SJSA1 (cell line): ENCODE measurements at regions not wholly inside any gene's neighbourhood (a gene's known extent, or its start where the extent isn't known, plus 50 kb on each side); places are given as distances from the start of the nearest gene placed in this dataset.
"Not testable (repeated sequence)": the region's sequence is repeated elsewhere in the genome, so short reads cannot be mapped to it uniquely, and the experiment has no call there.

Experiments
- DNase-seq, 2 experiments: peaks; one replicate each; pipeline ENCODE4 v3.0.0-alpha.2; 2015 to 2020; ENCODE audit warnings: low spot score in 2 of 2, low read depth in 1 of 2
- H3K27ac ChIP-seq: fragments of 250-450 bp; sonication (Bioruptor Pico); 2 replicates; pipeline ENCODE4 v1.5.1; 2020; ENCODE audit warnings: mild to moderate bottlenecking, moderate library complexity
- H3K27me3 ChIP-seq: fragments of 250-450 bp; sonication (Bioruptor Pico); replicated peaks from 2 replicates; pipeline ENCODE4 v1.5.1; 2020; ENCODE audit warnings: mild to moderate bottlenecking, moderate library complexity
- H3K36me3 ChIP-seq: fragments of 250-450 bp; sonication (Bioruptor Pico); 2 replicates; pipeline ENCODE4 v1.5.1; 2020; ENCODE audit warnings: mild to moderate bottlenecking
- H3K4me1 ChIP-seq: fragments of 250-450 bp; sonication (Bioruptor Pico); replicated peaks from 2 replicates; pipeline ENCODE4 v1.6.1; 2021; ENCODE audit warnings: mild to moderate bottlenecking
- H3K4me3 ChIP-seq: fragments of 250-450 bp; sonication (Bioruptor Pico); 2 replicates; pipeline ENCODE4 v1.5.1; 2020; ENCODE audit warnings: mild to moderate bottlenecking
- H3K9me3 ChIP-seq: fragments of 250-450 bp; sonication (Bioruptor Pico); replicated peaks from 2 replicates; pipeline ENCODE4 v1.5.1; 2020; ENCODE audit warnings: mild to moderate bottlenecking

DNA sequence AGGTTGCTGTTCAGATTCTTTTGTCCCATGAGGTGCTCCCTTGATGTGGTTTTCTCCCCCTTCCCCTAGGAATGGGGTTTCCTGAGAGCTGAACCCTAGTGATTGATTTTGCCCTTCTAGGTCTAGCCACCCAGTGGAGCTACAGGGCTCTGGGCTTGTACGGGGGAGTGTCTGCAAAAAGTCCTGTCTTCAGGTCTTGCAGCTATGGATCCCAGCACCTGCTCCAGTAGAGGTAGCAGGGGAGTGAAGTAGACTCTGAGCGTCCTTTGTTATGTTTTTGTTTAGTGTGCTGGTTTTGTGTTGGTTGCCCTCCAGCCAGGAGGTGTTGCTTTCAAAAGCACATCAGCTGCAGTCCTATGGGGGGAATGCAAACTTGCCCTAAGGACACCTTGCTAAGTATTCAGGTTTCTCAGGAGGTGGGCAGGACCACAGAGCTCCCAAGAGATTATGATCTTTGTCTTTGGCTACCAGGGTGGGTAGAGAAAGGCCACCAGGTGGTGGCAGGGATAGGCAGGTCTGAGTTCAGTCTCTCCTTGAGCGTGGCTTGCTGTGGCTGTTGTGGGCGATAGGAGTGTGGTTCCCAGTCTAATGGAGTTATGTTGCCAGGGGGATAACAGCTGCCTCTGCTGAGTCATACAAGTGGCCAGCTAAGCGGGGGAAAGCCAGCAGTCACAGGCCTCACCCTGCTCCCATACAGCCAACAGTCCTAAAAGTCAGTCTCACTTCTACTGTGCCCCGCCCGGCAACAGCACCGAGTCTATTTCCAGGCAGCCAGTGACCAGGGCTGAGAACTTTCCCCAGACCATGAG, 92.4 kb upstream of the JCAD start:
- DNase-seq: peak; percentile 56 to 77
- Histone ChIP-seq H3K27me3 (no peaks in the 10 kb centered on the region), H3K4me1 (peaks cover 9% of the 10 kb centered on the region), H3K27ac (peak overlapping the region; percentile 51), H3K4me3 (no peak overlapping the region), H3K9me3 (no peaks in the 10 kb centered on the region), H3K36me3 (no peaks in the 10 kb centered on the region)

DNA sequence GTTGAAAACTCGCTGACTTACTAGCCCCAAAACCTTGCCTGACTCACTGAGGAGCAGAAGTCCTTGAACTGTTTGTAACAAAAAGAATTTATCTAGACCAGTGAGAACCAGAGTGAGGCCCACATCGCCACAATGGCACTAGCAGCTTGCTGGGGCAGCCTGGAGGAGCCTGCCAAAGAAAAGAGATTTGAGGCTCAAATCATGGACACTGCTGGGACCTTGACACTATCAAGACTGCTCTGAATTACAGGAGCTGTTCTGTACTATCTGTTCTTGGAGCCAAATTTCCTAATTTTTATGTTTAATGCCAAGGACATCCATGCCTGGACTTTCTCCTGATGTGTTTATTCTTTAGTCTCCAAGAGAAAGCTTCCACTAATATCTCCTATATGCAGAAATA, 82.0 kb upstream of the JCAD start:
- Histone ChIP-seq H3K36me3 (no peaks in the 10 kb centered on the region), H3K4me1 (no peaks in the 10 kb centered on the region), H3K4me3 (no peak overlapping the region), H3K27ac (no peak overlapping the region), H3K27me3 (no peaks in the 10 kb centered on the region), H3K9me3 (no peaks in the 10 kb centered on the region)
- DNase-seq: no peak

DNA sequence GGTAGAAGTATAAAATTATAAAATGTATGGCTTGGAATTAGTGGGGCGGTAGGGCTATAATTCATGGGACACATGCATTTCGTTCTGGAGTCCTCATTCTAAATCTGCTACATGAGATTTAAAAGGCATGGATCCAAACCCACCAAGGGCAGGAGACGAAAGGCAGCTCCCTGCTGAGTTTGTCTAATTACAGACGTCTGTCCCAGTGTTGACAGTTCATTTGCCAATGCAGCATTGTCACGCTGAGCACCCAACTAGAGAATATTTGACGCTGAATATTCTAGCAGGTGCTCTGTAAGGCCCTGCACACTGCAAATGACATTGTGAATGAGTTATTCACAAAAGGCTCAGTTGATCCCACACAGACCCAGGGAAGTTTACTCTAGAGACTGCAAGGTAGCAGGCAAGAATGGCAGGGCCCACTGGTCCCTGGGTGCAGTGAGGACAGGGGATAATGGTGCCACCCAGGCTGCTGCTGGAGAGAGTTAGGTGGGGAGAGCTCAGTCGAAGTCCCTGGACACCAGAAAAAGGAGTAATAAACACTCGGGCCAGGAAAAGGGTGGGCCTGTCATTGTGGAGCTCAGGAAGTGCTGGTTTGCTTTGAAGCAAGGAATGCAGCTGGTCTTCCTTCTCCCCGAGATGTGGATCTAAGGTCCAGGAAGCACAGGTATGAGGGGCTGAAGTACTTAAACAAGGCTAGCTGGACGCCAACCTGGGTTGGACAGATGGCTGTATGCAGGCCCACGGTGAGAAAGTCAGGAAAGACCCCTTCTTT, 75.0 kb upstream of the JCAD start:
- Histone ChIP-seq H3K4me1 (no peaks in the 10 kb centered on the region), H3K4me3 (no peak overlapping the region), H3K36me3 (no peaks in the 10 kb centered on the region), H3K27me3 (no peaks in the 10 kb centered on the region), H3K9me3 (no peaks in the 10 kb centered on the region), H3K27ac (no peak overlapping the region)
- no peak for DNase-seq

DNA sequence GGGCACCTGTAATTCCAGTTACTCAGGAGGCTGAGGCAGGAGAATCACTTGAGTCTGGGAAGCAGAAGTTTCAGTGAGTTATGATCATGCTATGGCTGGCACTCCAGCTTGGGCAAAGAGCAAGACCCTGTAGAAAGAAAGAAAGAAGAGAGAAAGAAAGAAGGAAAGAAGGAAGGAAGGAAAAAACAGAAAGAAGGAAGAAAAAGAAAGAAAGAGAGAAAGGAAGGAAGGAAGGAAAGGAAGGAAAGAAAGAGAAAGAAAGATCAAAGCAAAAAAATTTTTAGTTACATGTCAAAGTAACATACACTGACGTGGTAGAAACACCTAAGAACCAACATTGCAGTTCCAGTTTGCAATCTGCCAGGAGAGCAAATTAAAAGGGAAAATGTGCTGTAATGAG, 73.8 kb upstream of the JCAD start:
- Histone ChIP-seq H3K36me3 (no peaks in the 10 kb centered on the region), H3K27me3 (no peaks in the 10 kb centered on the region), H3K4me3 (no peak overlapping the region), H3K4me1 (no peaks in the 10 kb centered on the region), H3K27ac (no peak overlapping the region), H3K9me3 (no peaks in the 10 kb centered on the region)
- DNase-seq: no peak

DNA sequence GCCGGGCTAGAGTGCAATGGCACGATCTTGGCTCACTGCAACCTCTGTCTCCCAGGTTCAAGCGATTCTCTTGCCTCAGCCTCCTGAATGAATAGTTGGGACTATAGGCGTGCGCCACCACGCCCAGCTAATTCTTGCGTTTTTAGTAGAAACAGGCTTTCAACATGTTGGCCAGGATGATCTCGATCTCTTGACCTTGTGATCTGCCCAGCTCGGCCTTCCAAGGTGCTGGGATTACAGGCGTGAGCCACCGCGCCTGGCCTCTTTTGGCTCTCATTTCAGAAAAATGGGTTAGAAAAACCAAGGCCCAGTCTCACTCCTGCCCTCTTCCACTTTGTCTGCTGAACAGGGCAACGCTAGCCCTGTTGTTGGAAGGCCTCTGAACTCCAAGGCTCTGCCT, 72.0 kb upstream of the JCAD start:
- not testable (repeated sequence) for H3K27me3 ChIP-seq, H3K9me3 ChIP-seq, DNase-seq, H3K4me3 ChIP-seq, H3K27ac ChIP-seq, H3K4me1 ChIP-seq, H3K36me3 ChIP-seq

DNA sequence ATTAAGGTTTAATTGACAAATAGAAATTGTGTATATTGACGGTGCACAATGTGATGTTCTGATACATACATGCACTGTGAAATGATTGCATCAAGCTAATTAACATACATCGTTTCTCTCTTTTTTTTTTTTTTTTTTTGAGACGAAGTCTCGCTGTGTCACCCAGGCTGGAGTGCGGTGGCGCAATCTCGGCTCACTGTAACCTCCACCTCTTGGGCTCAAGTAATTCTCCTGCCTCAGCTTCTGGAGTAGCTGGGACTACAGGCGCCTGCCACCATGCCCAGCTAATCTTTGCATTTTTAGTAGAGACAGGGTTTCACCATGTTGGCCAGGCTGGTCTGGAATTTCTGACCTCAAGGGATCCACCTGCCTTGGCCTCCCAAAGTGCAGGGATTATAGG, 69.9 kb upstream of the JCAD start:
- DNase-seq, H3K4me3 ChIP-seq, H3K27me3 ChIP-seq: not testable (repeated sequence)

DNA sequence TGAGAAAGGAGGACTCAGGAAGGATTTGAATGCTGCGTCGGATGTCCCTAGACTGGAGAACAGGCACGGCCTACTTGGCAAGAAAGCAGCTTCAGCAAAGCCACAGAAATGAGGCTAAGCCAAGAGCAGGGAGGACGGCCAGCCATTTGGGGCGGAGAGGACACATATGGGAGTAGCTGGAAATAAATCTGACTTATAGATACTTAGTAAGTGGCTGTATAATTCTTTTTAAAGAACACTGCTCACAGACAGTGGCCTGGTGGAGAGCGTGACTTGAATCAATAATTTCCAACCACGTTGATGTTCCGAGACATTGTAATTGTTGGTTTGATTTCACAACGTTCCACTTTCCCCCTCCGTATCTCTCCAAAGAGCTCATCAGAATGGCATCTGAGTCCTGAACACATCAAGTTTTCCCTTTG, 67.7 kb upstream of the JCAD start:
- Histone ChIP-seq H3K27ac (no peak overlapping the region), H3K4me3 (no peak overlapping the region), H3K27me3 (no peaks in the 10 kb centered on the region), H3K4me1 (no peaks in the 10 kb centered on the region), H3K36me3 (no peaks in the 10 kb centered on the region), H3K9me3 (no peaks in the 10 kb centered on the region)
- no peak for DNase-seq

More for the DNA sequence above, 69.9 kb upstream of the JCAD start:
- H3K36me3 ChIP-seq, H3K9me3 ChIP-seq, H3K27ac ChIP-seq, H3K4me1 ChIP-seq: not testable (repeated sequence)

DNA sequence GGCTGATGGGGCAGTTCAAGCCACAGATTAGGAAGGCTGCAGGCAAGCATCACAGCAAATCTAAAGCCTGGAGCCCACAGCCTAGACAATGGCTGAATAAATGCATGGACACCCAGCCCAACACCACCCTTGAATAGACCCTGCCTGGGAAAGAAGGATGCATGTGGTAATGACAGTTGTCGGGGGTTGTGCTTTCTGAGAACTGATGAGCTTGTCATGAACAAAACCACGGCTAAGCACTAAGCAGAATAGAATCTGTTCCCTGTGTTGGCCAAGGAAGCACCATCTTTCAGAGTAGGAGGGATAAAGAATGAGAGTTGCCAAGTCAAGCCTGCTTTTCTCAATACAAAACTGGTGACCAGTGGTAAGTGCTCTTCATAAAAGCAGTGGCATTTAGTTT, 66.1 kb upstream of the JCAD start:
- H3K4me1 ChIP-seq: no peaks in the 10 kb centered on the region
- H3K27ac ChIP-seq: no peak overlapping the region
- H3K27me3 ChIP-seq: no peaks in the 10 kb centered on the region
- no peaks in the 10 kb centered on the region for H3K36me3 ChIP-seq
- H3K4me3 ChIP-seq: no peak overlapping the region
- no peak for DNase-seq
- no peaks in the 10 kb centered on the region for H3K9me3 ChIP-seq

DNA sequence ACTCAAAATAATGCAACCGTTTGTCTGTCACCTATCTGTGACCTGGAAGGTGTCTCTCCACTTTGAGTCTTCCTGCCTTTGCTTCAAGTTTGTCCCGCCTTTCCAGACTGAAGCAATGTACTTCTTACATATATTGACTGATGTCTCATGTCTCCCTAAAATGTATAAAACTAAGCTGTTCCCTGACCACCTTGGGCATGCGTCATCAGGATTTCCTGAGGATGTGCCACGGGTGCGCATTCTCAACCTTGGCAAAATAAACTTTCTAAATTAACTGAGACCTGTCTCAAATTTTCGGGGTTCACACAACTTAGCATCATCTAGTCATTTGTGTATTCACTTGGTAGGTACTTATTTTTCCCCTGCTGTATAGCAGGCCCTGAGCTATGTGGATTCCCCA, 65.3 kb upstream of the JCAD start:
- no peaks in the 10 kb centered on the region for H3K4me1 ChIP-seq
- H3K36me3 ChIP-seq: no peaks in the 10 kb centered on the region
- no peak overlapping the region for H3K4me3 ChIP-seq
- H3K27ac ChIP-seq: no peak overlapping the region
- no peak for DNase-seq
- H3K9me3 ChIP-seq: no peaks in the 10 kb centered on the region
- no peaks in the 10 kb centered on the region for H3K27me3 ChIP-seq

DNA sequence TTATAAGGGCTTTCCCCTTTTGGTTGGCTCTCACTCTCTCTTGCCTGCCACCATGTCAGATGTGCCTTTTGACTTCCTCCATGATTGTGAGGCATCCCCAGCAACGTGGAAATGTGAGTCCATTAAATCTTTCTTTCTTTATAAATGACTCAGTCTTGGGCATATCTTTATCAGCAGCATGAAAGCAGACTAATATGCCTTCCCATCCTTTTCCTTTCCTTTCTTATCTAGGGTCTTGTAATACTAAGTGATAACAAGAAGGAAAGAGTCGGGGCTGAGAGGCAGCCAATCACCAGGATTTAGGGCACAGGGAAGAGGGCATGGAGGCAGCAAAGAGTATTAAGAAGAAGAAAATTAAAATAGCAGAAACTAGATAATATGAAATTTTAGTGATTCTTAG, 62.0 kb upstream of the JCAD start:
- Histone ChIP-seq H3K27ac (no peak overlapping the region), H3K9me3 (no peaks in the 10 kb centered on the region), H3K27me3 (no peaks in the 10 kb centered on the region), H3K36me3 (no peaks in the 10 kb centered on the region), H3K4me1 (no peaks in the 10 kb centered on the region), H3K4me3 (no peak overlapping the region)
- DNase-seq: no peak

DNA sequence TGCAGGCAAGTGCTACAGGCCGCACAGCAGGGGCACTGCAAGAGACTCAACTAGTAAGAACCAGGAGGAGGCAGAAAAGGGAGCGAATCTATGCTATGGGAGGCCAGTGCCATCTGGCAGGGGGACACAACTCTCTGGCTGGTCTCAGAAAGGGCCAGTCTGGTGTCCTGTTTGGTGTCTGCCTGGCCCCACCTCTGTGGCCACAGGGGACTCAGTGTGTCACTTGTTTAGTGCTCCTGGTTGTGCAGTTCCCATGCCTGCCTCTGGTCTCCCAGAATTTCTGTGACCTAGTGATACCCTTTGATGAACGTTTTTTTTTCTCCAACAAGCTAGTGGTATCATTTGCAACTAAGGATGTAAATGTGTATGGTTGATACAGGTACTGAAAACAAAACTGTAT, 59.2 kb upstream of the JCAD start:
- H3K4me3 ChIP-seq: no peak overlapping the region
- no peaks in the 10 kb centered on the region for H3K36me3 ChIP-seq
- DNase-seq: no peak
- no peak overlapping the region for H3K27ac ChIP-seq
- H3K4me1 ChIP-seq: no peaks in the 10 kb centered on the region
- no peaks in the 10 kb centered on the region for H3K9me3 ChIP-seq
- no peaks in the 10 kb centered on the region for H3K27me3 ChIP-seq

DNA sequence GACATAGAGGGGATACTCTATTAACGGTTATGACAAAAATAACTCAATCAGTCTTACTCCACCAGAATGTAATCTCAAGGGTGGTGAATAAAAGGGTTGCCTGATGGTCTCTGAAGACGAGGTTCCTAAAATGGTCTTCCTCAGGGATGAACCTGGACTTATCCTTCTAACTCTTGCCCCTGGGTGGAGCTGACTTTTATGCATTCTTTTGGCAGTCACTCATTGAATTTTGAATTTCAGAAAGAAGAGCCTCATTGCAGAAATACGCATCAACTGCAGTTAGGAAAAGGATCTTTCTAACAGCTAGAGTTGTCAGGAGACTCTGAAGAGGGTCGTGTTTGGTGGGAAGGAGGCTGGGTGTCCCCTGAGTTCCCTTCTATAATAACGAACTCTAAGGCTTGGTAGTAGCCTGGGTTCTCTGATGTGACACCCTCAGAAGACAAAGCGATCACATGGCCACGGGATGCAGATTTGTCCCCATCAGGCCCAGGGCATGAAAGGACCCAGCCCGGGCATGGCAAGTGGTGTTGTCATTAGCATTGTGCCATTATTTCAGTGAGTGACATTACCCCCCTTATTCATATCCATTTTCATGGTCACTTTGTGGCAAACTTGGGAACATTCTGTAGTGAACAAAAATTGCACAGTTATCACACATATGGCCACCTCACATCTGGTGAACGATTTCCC, 58.6 kb upstream of the JCAD start:
- no peak overlapping the region for H3K27ac ChIP-seq
- no peak for DNase-seq
- H3K27me3 ChIP-seq: no peaks in the 10 kb centered on the region
- H3K4me3 ChIP-seq: no peak overlapping the region
- H3K9me3 ChIP-seq: no peaks in the 10 kb centered on the region
- no peaks in the 10 kb centered on the region for H3K36me3 ChIP-seq
- H3K4me1 ChIP-seq: no peaks in the 10 kb centered on the region

DNA sequence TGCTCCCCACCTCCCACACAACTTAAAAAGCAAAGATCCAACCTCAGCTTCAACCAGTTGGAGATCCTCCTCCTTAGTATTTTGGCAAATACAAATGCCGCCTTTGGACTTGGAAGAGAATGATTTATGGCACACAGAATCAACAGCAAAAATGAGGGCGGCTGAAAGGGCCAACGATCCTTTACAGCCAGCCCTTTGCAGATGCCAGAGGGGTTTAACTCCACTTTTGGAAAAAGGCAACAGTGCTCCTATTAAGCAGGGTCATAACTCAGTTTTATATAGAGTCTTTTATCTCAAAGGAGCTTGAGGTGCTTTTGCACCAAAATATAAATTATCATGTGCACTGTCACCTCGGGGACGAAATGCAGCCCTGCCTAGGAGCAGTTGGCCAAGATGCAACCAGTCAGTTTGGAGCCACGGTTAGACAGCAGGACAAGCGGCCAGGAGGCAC, 56.7 kb upstream of the JCAD start:
- H3K4me1 ChIP-seq: peaks cover 12% of the 10 kb centered on the region
- no peak overlapping the region for H3K4me3 ChIP-seq
- no peak for DNase-seq
- no peaks in the 10 kb centered on the region for H3K9me3 ChIP-seq
- no peaks in the 10 kb centered on the region for H3K27me3 ChIP-seq
- H3K36me3 ChIP-seq: no peaks in the 10 kb centered on the region
- H3K27ac ChIP-seq: no peak overlapping the region

DNA sequence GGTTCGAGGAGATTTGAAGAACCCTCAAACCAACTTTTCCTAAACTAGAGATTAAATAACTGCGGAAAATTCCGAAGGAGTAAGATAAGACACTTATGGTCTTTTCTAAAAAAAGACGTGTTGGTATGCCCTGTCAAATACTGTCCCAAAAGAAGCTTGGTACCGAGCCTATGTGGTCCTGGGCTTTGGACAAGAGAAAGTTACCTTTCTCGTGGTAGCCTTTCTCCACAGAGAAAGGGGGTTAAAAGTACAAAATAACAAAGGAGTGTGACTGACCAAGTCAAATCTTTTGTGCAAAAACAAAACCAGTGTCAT, 56.2 kb upstream of the JCAD start:
- no peaks in the 10 kb centered on the region for H3K27me3 ChIP-seq
- H3K27ac ChIP-seq: no peak overlapping the region
- peaks cover 14% of the 10 kb centered on the region for H3K4me1 ChIP-seq
- DNase-seq: no peak
- no peaks in the 10 kb centered on the region for H3K9me3 ChIP-seq
- no peak overlapping the region for H3K4me3 ChIP-seq
- H3K36me3 ChIP-seq: no peaks in the 10 kb centered on the region
